SK-N-SH (cell line): ENCODE measurements at regions not wholly inside any gene's neighbourhood (a gene's known extent, or its start where the extent isn't known, plus 50 kb on each side); places are given as distances from the start of the nearest gene placed in this dataset.

Experiments used
- CTCF ChIA-PET: fragments of 300-600, 350-600 bp; formaldehyde crosslinking; extraction: SDS; loops from one replicate; lab custom pipeline; 2021; lab: Yijun Ruan, JAX
- POLR2A ChIA-PET: fragments of 350-600 bp; sonication (Branson Sonifier 250); formaldehyde crosslinking; extraction: SDS; loops from one replicate; lab custom pipeline; 2020; ENCODE audit warnings: antibody characterized with exemption, inconsistent platforms; lab: Yijun Ruan, JAX
- DNase-seq: peaks from one replicate; pipeline ENCODE4 v3.0.0; 2012
- H2AFZ ChIP-seq: fragments of 200-600 bp; sonication (generic); 2 replicates; pipeline ENCODE4 v1.8.1; 2016; ENCODE audit warnings: antibody characterized with exemption, mild to moderate bottlenecking, low read depth
- H3F3A ChIP-seq: fragments of 200-600 bp; sonication (generic); replicated peaks from 2 replicates; pipeline ENCODE3; 2016; ENCODE audit warnings: antibody characterized with exemption, mild to moderate bottlenecking; ENCODE audit not compliant: insufficient read depth
- H3K27ac ChIP-seq, 2 experiments: fragments of 200-500 bp in 1 of 2; fragments of 200-600 bp in 1 of 2; sonication (Bioruptor generic) in 1 of 2; sonication (generic), shearing (Covaris generic) in 1 of 2; 2 replicates each; pipeline versions ENCODE4 v1.5.1 to v1.6.1; 2014 to 2016; ENCODE audit warnings: low read depth in 2 of 2, inconsistent platforms in 1 of 2, low read length in 1 of 2, mild to moderate bottlenecking in 1 of 2, mixed read lengths in 1 of 2
- H3K27me3 ChIP-seq: fragments of 200-600 bp; sonication (generic), shearing (Covaris generic); 2 replicates; pipeline ENCODE4 v1.6.1; 2016; ENCODE audit warnings: mixed run types; ENCODE audit not compliant: insufficient read depth
- H3K36me3 ChIP-seq, 2 experiments: fragments of 200-500 bp in 1 of 2; fragments of 200-600 bp in 1 of 2; sonication (Bioruptor generic) in 1 of 2; sonication (generic) in 1 of 2; replicated peaks in 1 of 2; 2 replicates each; pipeline versions ENCODE3 to v1.5.1; 2014 to 2016; ENCODE audit warnings: low read length in 1 of 2, mild to moderate bottlenecking in 1 of 2; ENCODE audit not compliant: insufficient read depth in 2 of 2, control insufficient read depth in 1 of 2
- H3K4me1 ChIP-seq, 2 experiments: fragments of 200-500 bp in 1 of 2; fragments of 200-600 bp in 1 of 2; sonication (Bioruptor generic) in 1 of 2; sonication (generic), shearing (Covaris generic) in 1 of 2; 2 replicates each; pipeline versions ENCODE4 v1.5.1 to v1.6.1; 2014 to 2016; ENCODE audit warnings: low read depth in 1 of 2, low read length in 1 of 2, mixed run types in 1 of 2; ENCODE audit not compliant: insufficient read depth in 2 of 2, control insufficient read depth in 1 of 2
- H3K4me2 ChIP-seq: fragments of 200-600 bp; sonication (generic), shearing (Covaris generic); 2 replicates; pipeline ENCODE4 v1.6.1; 2017; ENCODE audit warnings: mixed run types
- H3K4me3 ChIP-seq, 2 experiments: fragments of 200-500 bp in 1 of 2; fragments of 200-600 bp in 1 of 2; sonication (Bioruptor generic) in 1 of 2; sonication (generic), shearing (Covaris generic) in 1 of 2; 2 replicates each; pipeline versions ENCODE4 v1.5.1 to v1.8.1; 2014 to 2016; ENCODE audit warnings: low read depth in 2 of 2, inconsistent platforms in 1 of 2, low read length in 1 of 2, mild to moderate bottlenecking in 1 of 2, mixed read lengths in 1 of 2, moderate library complexity in 1 of 2
- H3K79me2 ChIP-seq: fragments of 200-600 bp; sonication (generic); 2 replicates; pipeline ENCODE4 v1.8.1; 2017; ENCODE audit warnings: mild to moderate bottlenecking; ENCODE audit not compliant: insufficient read depth
- H3K9ac ChIP-seq: fragments of 200-600 bp; sonication (generic); 2 replicates; pipeline ENCODE4 v1.6.1; 2017; ENCODE audit warnings: mixed run types
- H3K9me2 ChIP-seq: fragments of 200-600 bp; sonication (generic); 2 replicates; pipeline ENCODE4 v1.6.1; 2017; ENCODE audit warnings: mixed run types
- H3K9me3 ChIP-seq: fragments of 200-600 bp; sonication (generic); 2 replicates; pipeline ENCODE4 v1.6.1; 2017; ENCODE audit warnings: mixed run types, mild to moderate bottlenecking, moderate library complexity
- H4K20me1 ChIP-seq: fragments of 200-600 bp; sonication (generic); 2 replicates; pipeline ENCODE4 v1.6.1; 2017; ENCODE audit warnings: mild to moderate bottlenecking, mixed run types; ENCODE audit not compliant: insufficient read depth
- CHD2 ChIP-seq: fragments of 150-350 bp; IDR thresholded peaks from 2 replicates; pipeline ENCODE4 v1.6.1; 2018; ENCODE audit warnings: low read length; ENCODE audit not compliant: partially characterized antibody
- FOXJ3 ChIP-seq: sonication (generic); formaldehyde crosslinking; IDR thresholded peaks from 2 replicates; pipeline ENCODE4 v1.5.1; 2020; ENCODE audit warnings: mild to moderate bottlenecking, missing genetic modification reagents
- FOXM1 ChIP-seq: IDR thresholded peaks from 2 replicates; pipeline ENCODE4 v1.4.0; 2012; ENCODE audit warnings: low read depth, mild to moderate bottlenecking
- GABPA ChIP-seq: IDR thresholded peaks from 2 replicates; pipeline ENCODE4 v1.4.0; 2012; ENCODE audit warnings: low read depth, mild to moderate bottlenecking
- GATA2 ChIP-seq: sonication (generic); formaldehyde crosslinking; IDR thresholded peaks from 2 replicates; pipeline ENCODE4 v1.5.0; 2020; ENCODE audit warnings: mild to moderate bottlenecking, missing genetic modification reagents
- JUND ChIP-seq: IDR thresholded peaks from 2 replicates; pipeline ENCODE4 v1.4.0; 2012
- MEF2A ChIP-seq: IDR thresholded peaks from 2 replicates; pipeline ENCODE4 v1.4.0; 2012; ENCODE audit warnings: low read depth, borderline replicate concordance
- MXI1 ChIP-seq: IDR thresholded peaks from 2 replicates; pipeline ENCODE4 v1.6.1; 2012; ENCODE audit warnings: mild to moderate bottlenecking, low read depth, low read length, improper control_type of control experiment
- NRF1 ChIP-seq: IDR thresholded peaks from 2 replicates; pipeline ENCODE4 v1.6.1; 2012; ENCODE audit warnings: low read depth, mild to moderate bottlenecking, low read length
- RCOR1 ChIP-seq: fragments of 150-350 bp; IDR thresholded peaks from 2 replicates; pipeline ENCODE4 v1.6.1; 2017; ENCODE audit warnings: antibody characterized with exemption, low read length
- SMC3 ChIP-seq: IDR thresholded peaks from 2 replicates; pipeline ENCODE4 v1.6.1; 2012; ENCODE audit warnings: low read depth, low read length, improper control_type of control experiment
- TCF12 ChIP-seq: IDR thresholded peaks from 2 replicates; pipeline ENCODE4 v1.4.0; 2012
- YY1 ChIP-seq: IDR thresholded peaks from 2 replicates; pipeline ENCODE4 v1.4.0; 2012; ENCODE audit warnings: low read depth, mild to moderate bottlenecking
- WGBS: methylation state at CpG from one replicate; pipeline ENCODE4 v1.1.6; 2017; ENCODE audit warnings: low lambda C conversion rate; 5-methylcytosine and 5-hydroxymethylcytosine counted together
- TF ChIP-seq, protein P1 (sequence below): IDR thresholded peaks from 2 replicates; pipeline ENCODE4 v1.4.0; 2012; ENCODE audit warnings: low read depth, borderline replicate concordance
- TF ChIP-seq, protein P2 (sequence below): IDR thresholded peaks from 2 replicates; pipeline ENCODE4 v1.6.1; 2012; ENCODE audit warnings: mild to moderate bottlenecking, low read depth, low read length, moderate library complexity
- TF ChIP-seq, protein P3 (sequence below): fragments of 150-350 bp; IDR thresholded peaks from 2 replicates; pipeline ENCODE4 v1.6.1; 2017; ENCODE audit warnings: antibody characterized with exemption, low read length, low read depth, borderline replicate concordance
- TF ChIP-seq, protein P4 (sequence below): IDR thresholded peaks from 2 replicates; pipeline ENCODE4 v1.4.0; 2012; ENCODE audit warnings: low read depth, borderline replicate concordance

DNA sequence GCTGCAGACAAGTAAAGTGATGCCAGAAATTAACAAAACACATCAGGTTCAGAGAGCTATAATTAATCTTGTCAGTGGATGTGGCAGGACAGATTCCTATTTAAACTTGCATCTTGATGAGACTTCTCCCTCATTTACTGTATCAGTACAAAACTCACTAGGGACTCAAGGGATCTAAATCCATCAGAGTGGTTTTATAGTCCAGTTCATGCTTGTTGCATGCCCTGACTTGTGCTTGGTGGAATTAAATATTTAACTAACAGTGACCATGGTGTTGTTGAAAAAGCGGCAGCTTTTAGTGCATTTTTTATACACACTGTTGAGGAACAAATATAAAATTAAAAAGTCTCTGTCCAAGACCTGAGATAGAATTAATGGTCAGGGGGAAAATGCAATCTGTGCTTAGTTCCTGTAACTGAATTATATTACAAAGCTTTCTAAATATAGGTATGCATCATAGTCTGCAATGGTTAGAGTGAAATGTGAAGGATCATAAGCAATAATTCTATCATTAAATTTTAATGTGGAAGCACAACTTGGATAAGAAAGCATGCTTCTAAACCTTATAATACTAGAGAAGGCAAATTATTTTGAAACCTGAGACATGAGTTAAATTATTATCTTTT, 1475.5 kb upstream of the TENM4 start:
- Histone ChIP-seq H3K4me2 (no peak overlapping the region), H4K20me1 (no peaks in the 10 kb centered on the region), H3K27me3 (no peaks in the 10 kb centered on the region), H3K4me1 (no peaks in the 10 kb centered on the region), H3K27ac (no peak overlapping the region), H3K9me2 (no peaks in the 10 kb centered on the region), H2AFZ (no peak overlapping the region), H3K9me3 (no peaks in the 10 kb centered on the region), H3K4me3 (no peak overlapping the region), H3K9ac (no peak overlapping the region), H3F3A (no peaks in the 10 kb centered on the region), H3K79me2 (no peaks in the 10 kb centered on the region), H3K36me3 (no peaks in the 10 kb centered on the region)
- no peak for TF ChIP-seq YY1
- no peak for TF ChIP-seq TCF12
- 47% methylated on average over 1 of the region's 1 CpG for WGBS
- no peak for DNase-seq
- ChIA-PET POLR2A (no interaction called here), CTCF (no interaction called here)

DNA sequence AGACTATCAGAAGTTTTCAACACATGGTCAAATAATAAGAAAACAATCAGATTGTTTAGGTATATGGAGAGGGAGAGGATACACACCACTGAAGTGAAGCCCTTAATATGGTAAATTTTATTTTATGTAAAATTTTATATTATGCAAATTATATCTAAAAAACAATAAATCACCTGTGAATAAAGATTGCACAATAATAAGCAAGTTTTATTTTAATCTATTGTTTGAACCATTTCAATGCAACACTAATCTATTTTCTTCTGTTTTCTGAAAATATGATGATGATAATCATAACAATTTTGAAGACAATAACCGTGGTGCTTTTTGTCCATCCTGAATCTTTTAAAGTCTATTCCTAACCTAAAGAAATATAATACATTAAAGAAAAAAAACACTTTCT, 1473.5 kb upstream of the TENM4 start:
- POLR2A ChIA-PET: no interaction called here
- Histone ChIP-seq H3K36me3 (no peaks in the 10 kb centered on the region), H3K4me3 (no peak overlapping the region), H3K4me1 (no peaks in the 10 kb centered on the region), H3K79me2 (no peaks in the 10 kb centered on the region), H3K27me3 (no peaks in the 10 kb centered on the region), H3K4me2 (no peak overlapping the region), H4K20me1 (no peaks in the 10 kb centered on the region), H2AFZ (no peak overlapping the region), H3K9me2 (no peaks in the 10 kb centered on the region), H3F3A (no peaks in the 10 kb centered on the region), H3K9me3 (no peaks in the 10 kb centered on the region), H3K27ac (no peak overlapping the region), H3K9ac (no peak overlapping the region)
- 26% methylated on average over 1 of the region's 1 CpG for WGBS
- DNase-seq: no peak
- CTCF ChIA-PET: no interaction called here
- TF ChIP-seq CHD2 (no peak), GATA2 (CRISPR knock-in tag) (no peak), SMC3 (no peak), MXI1 (no peak), FOXJ3 (CRISPR knock-in tag) (no peak), FOXM1 (no peak), RCOR1 (no peak), JUND (no peak), NRF1 (no peak), GABPA (no peak), MEF2A (no peak)
- TF ChIP-seq, protein P1, sequence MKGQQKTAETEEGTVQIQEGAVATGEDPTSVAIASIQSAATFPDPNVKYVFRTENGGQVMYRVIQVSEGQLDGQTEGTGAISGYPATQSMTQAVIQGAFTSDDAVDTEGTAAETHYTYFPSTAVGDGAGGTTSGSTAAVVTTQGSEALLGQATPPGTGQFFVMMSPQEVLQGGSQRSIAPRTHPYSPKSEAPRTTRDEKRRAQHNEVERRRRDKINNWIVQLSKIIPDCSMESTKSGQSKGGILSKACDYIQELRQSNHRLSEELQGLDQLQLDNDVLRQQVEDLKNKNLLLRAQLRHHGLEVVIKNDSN: no peak
- TF ChIP-seq, protein P2, sequence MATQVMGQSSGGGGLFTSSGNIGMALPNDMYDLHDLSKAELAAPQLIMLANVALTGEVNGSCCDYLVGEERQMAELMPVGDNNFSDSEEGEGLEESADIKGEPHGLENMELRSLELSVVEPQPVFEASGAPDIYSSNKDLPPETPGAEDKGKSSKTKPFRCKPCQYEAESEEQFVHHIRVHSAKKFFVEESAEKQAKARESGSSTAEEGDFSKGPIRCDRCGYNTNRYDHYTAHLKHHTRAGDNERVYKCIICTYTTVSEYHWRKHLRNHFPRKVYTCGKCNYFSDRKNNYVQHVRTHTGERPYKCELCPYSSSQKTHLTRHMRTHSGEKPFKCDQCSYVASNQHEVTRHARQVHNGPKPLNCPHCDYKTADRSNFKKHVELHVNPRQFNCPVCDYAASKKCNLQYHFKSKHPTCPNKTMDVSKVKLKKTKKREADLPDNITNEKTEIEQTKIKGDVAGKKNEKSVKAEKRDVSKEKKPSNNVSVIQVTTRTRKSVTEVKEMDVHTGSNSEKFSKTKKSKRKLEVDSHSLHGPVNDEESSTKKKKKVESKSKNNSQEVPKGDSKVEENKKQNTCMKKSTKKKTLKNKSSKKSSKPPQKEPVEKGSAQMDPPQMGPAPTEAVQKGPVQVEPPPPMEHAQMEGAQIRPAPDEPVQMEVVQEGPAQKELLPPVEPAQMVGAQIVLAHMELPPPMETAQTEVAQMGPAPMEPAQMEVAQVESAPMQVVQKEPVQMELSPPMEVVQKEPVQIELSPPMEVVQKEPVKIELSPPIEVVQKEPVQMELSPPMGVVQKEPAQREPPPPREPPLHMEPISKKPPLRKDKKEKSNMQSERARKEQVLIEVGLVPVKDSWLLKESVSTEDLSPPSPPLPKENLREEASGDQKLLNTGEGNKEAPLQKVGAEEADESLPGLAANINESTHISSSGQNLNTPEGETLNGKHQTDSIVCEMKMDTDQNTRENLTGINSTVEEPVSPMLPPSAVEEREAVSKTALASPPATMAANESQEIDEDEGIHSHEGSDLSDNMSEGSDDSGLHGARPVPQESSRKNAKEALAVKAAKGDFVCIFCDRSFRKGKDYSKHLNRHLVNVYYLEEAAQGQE: no peak
- TF ChIP-seq, protein P3, sequence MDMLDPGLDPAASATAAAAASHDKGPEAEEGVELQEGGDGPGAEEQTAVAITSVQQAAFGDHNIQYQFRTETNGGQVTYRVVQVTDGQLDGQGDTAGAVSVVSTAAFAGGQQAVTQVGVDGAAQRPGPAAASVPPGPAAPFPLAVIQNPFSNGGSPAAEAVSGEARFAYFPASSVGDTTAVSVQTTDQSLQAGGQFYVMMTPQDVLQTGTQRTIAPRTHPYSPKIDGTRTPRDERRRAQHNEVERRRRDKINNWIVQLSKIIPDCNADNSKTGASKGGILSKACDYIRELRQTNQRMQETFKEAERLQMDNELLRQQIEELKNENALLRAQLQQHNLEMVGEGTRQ: no peak
- TF ChIP-seq, protein P4, sequence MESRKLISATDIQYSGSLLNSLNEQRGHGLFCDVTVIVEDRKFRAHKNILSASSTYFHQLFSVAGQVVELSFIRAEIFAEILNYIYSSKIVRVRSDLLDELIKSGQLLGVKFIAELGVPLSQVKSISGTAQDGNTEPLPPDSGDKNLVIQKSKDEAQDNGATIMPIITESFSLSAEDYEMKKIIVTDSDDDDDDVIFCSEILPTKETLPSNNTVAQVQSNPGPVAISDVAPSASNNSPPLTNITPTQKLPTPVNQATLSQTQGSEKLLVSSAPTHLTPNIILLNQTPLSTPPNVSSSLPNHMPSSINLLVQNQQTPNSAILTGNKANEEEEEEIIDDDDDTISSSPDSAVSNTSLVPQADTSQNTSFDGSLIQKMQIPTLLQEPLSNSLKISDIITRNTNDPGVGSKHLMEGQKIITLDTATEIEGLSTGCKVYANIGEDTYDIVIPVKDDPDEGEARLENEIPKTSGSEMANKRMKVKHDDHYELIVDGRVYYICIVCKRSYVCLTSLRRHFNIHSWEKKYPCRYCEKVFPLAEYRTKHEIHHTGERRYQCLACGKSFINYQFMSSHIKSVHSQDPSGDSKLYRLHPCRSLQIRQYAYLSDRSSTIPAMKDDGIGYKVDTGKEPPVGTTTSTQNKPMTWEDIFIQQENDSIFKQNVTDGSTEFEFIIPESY: no peak
